Stomach (tissue), 8 donors: ENCODE measurements at regions not wholly inside any gene's neighbourhood (a gene's known extent, or its start where the extent isn't known, plus 50 kb on each side); places are given as distances from the start of the nearest gene placed in this dataset.
A peak's percentile ranks its signal among the peaks of the same experiment; 100 is the strongest.

ENCODE experiments used
- DNase-seq, 2 donors: peaks; one replicate each; pipeline versions ENCODE4 v3.0.0 to v3.0.0-alpha.2; 2013 to 2019
- H3K27ac ChIP-seq, 5 donors: fragments of 200-600 bp in 4 of 5; sonication (generic) in 4 of 5; one replicate each; pipeline ENCODE4 v1.5.1; 2013 to 2019; ENCODE audit warnings: mild to moderate bottlenecking in 1 of 5, moderate library complexity in 1 of 5
- H3K27me3 ChIP-seq, 3 donors: fragments of 200-600 bp; sonication (generic); one replicate each; pipeline ENCODE4 v1.5.1; 2017 to 2019; ENCODE audit warnings: mixed run types in 1 of 3
- H3K36me3 ChIP-seq, 4 donors: fragments of 200-600 bp; sonication (generic); 1 replicate in 3 of 4; 2 replicates in 1 of 4; pipeline ENCODE4 v1.5.1; 2016 to 2019
- H3K4me1 ChIP-seq, 4 donors: fragments of 200-600 bp; sonication (generic); one replicate each; pipeline ENCODE4 v1.5.1; 2016 to 2019
- H3K4me3 ChIP-seq, 4 donors: fragments of 200-600 bp; sonication (generic) in 3 of 4; one replicate each; pipeline ENCODE4 v1.5.1; 2016 to 2019; ENCODE audit warnings: mild to moderate bottlenecking in 1 of 4
- H3K9me3 ChIP-seq, 4 donors: fragments of 200-600 bp; sonication (generic); one replicate each; pipeline ENCODE4 v1.5.1; 2016 to 2019
- EP300 ChIP-seq: sonication (generic); formaldehyde crosslinking; IDR thresholded peaks from one replicate; pipeline ENCODE4 v1.6.1; 2017; ENCODE audit warnings: antibody characterized with exemption
- POLR2A ChIP-seq, 4 donors: fragments of 450-650 bp; IDR thresholded peaks; one replicate each; pipeline ENCODE4 v1.6.1; 2016; ENCODE audit warnings: antibody characterized with exemption in 4 of 4, control low read depth in 2 of 4, mild to moderate bottlenecking in 1 of 4, moderate library complexity in 1 of 4
- POLR2AphosphoS5 ChIP-seq, 3 donors: sonication (generic); formaldehyde crosslinking; IDR thresholded peaks; one replicate each; pipeline ENCODE4 v1.6.1; 2016; ENCODE audit warnings: antibody characterized with exemption in 3 of 3
- WGBS, 5 donors: extraction: QIAGEN DNeasy Blood & Tissue Kit in 3 of 5; methylation state at CpG; one replicate each; pipeline versions ENCODE4 v1.1.5 to v1.1.7; 2013 to 2018; 5-methylcytosine and 5-hydroxymethylcytosine counted together
- intact Hi-C: fragments of 100-400 bp; cut with DNase I; formaldehyde crosslinking; loops from one replicate; pipeline ENCODE4 v1.15.1; 2023; ENCODE audit warnings: low total_unique reads
- TF ChIP-seq, protein P1 (sequence below), 7 experiments: fragments of 450-650 bp in 4 of 7; fragments of 200-600 bp in 3 of 7; sonication (generic) in 3 of 7; IDR thresholded peaks; one replicate each; pipeline ENCODE4 v1.5.1; 2016 to 2019; ENCODE audit warnings: antibody characterized with exemption in 7 of 7, control low read depth in 2 of 7, mild to moderate bottlenecking in 1 of 7
- donor health status: healthy with polysubstance abuse.
- donor health status: Bipolar disorder and iron deficiency.
- donor health status: healthy.

DNA sequence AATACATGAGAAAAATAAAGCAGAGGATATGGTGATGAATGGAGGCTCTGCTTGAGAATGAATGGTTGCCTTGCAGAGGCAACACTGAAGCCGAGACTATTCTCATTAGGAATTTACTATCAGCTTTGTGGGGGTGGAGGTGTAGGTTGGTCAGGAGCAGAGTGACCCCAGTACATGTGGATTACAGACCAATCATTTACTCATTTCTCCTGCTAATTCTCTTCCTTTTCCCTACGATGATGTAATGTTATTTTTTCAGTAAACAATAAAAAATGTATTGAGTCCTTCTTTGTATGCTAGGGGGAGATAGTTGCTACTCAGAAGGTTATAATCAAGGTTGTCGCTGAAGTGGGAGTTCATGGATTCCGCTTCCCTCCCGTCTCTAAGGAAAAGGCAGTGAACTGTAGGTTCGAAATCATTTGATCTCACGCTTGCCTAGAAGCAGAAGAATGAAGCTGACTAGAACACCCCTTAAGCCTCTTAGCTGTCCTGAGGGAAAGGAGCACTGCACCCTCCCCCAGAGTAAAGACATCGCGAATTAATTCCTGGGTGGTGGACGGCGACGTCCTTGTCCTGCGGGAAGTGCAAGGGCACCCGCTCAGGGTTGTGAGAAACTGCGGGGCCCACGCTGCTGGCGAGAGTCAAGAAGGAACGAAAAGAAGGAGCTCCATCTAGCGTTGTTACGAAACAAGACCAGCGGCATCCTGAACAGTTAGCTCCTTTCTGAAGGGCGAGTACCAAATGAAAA, 213.2 kb upstream of the PFN2 start:
- Histone ChIP-seq H3K4me1 (peaks cover 6 to 28% (median 13%) of the 10 kb centered on the region in 4 donors), H3K9me3 (peaks cover 0 to 7% (median under 1%) of the 10 kb centered on the region in 4 donors), H3K36me3 (no peaks in the 10 kb centered on the region), H3K27ac (peak overlapping the region in 1 of 5 donors; percentile 5), H3K27me3 (peaks cover 0 to 3% (median 0%) of the 10 kb centered on the region in 3 donors), H3K4me3 (peak overlapping the region; percentile 29 to 42 (median 36))
- DNase-seq: peak; percentile 61 to 91
- WGBS, 5 donors: 2 to 5% (median 4%) methylated on average over 22 of the region's 22 CpGs
- TF ChIP-seq POLR2AphosphoS5 (IDR thresholded peaks at IDR 0.05) (peak in 2 of 3 donors; percentile 13 to 35), EP300 (no peak), POLR2A (IDR thresholded peaks at IDR 0.05) (no peak)
- TF ChIP-seq, protein P1, sequence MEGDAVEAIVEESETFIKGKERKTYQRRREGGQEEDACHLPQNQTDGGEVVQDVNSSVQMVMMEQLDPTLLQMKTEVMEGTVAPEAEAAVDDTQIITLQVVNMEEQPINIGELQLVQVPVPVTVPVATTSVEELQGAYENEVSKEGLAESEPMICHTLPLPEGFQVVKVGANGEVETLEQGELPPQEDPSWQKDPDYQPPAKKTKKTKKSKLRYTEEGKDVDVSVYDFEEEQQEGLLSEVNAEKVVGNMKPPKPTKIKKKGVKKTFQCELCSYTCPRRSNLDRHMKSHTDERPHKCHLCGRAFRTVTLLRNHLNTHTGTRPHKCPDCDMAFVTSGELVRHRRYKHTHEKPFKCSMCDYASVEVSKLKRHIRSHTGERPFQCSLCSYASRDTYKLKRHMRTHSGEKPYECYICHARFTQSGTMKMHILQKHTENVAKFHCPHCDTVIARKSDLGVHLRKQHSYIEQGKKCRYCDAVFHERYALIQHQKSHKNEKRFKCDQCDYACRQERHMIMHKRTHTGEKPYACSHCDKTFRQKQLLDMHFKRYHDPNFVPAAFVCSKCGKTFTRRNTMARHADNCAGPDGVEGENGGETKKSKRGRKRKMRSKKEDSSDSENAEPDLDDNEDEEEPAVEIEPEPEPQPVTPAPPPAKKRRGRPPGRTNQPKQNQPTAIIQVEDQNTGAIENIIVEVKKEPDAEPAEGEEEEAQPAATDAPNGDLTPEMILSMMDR (IDR thresholded peaks at IDR 0.05): peak in 4 of 7 experiments; percentile 31 to 53 (median 42)
- intact Hi-C loops: loop anchor here (10.0 kb wide), 1 partner anchor 219 kb away; no protein-coding TSS in a partner anchor

DNA sequence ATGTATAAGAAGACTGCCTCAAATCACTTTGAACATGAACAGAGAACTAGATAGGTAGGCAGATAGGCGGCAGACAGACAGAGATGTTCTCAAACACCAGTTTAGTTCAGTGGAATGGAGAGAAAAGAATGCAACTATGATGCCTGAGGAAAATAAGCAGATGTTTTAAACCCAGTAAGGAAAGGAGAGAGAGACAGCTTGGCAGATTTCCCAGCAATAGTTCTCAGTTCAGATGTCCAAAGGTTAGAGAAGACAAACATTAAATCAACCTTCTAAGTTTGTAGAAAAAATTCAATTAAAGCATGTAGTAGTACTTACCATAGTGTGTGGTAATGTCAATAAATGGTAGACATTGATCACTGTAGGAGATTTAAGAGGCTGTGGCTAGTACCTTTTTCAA, 209.6 kb upstream of the PFN2 start:
- Histone ChIP-seq H3K4me1 (peaks cover 6 to 28% (median 13%) of the 10 kb centered on the region in 4 donors), H3K27ac (no peak overlapping the region), H3K9me3 (no peaks in the 10 kb centered on the region), H3K4me3 (no peak overlapping the region), H3K36me3 (no peaks in the 10 kb centered on the region), H3K27me3 (peaks cover 0 to 3% (median 0%) of the 10 kb centered on the region in 3 donors)
- WGBS, 5 donors: 66 to 84% (median 76%) methylated on average over 1 of the region's 1 CpG
- intact Hi-C loops: loop anchor here (10.0 kb wide), 1 partner anchor 216 kb away; no protein-coding TSS in a partner anchor
- TF ChIP-seq EP300 (no peak), POLR2AphosphoS5 (IDR thresholded peaks at IDR 0.05) (no peak), POLR2A (IDR thresholded peaks at IDR 0.05) (no peak)
- TF ChIP-seq, protein P1 (IDR thresholded peaks at IDR 0.05): no peak
- DNase-seq: peak in 1 of 2 donors; percentile 58

DNA sequence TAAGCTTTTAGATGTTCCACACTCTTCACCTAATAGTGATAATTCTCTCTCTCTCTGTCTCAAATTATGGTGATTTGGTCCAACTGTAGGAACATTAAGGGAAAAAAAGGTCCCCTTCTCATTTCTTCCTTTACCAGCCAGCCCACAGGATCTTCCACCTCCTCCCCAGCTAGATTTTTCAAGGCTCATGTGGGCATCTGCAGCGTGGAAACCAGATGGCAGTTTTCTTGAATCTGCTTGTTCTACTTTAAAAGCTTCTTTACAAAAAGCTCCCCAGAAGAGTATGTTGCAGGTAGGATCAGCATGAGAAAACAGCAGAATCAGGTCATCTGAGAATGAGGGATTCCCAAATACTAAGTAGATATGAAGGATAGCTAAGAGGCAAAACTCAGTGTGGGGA, 208.6 kb upstream of the PFN2 start:
- WGBS, 5 donors: 80 to 91% (median 82%) methylated on average over 1 of the region's 1 CpG
- no peak overlapping the region for H3K4me3 ChIP-seq
- no peak for TF ChIP-seq POLR2AphosphoS5 (IDR thresholded peaks at IDR 0.05)
- TF ChIP-seq, protein P1 (IDR thresholded peaks at IDR 0.05): no peak
- TF ChIP-seq POLR2A (IDR thresholded peaks at IDR 0.05): no peak
- no peak for TF ChIP-seq EP300
- no peaks in the 10 kb centered on the region for H3K36me3 ChIP-seq
- H3K9me3 ChIP-seq: no peaks in the 10 kb centered on the region
- H3K27ac ChIP-seq: no peak overlapping the region
- no peak for DNase-seq
- intact Hi-C loops: no loop called here
- peaks cover 0 to 3% (median 0%) of the 10 kb centered on the region in 3 donors for H3K27me3 ChIP-seq
- peaks cover 5 to 23% (median 10%) of the 10 kb centered on the region in 4 donors for H3K4me1 ChIP-seq

DNA sequence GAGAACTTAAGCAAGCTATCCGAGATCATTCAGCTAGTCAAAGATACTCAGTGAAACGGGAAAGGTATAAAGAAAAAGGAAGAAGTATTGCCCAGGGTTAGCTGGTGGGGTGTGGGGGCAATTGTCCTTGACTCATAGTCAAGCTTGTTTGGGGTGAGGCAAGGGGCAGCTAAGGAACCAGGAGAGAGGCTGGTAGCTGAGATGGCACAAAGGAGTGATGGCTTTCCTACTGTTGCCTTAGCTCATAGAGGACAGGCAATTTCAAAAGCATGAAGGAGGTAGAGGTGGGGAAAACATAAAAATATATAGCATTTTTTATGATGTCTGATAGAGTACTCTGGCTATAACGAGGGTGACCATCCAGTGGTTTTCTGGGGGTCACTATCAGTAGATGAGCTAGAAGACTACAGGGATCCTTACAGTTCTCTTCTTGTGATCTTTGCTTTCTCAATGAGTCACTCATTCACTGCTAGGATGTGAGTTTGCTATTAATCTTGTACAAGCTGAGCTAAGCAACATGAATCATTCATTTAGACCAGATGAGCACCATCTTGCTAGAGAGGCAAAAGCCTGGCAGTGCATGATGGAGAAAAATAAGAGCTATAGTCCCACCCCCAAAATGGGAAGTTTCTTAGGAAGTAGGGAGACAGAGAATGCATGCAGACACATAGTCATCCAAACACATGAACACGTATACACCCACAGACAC, 207.1 kb upstream of the PFN2 start:
- intact Hi-C loops: no loop called here
- H3K27ac ChIP-seq: no peak overlapping the region
- TF ChIP-seq POLR2AphosphoS5 (IDR thresholded peaks at IDR 0.05) (no peak), EP300 (no peak), POLR2A (IDR thresholded peaks at IDR 0.05) (no peak)
- TF ChIP-seq, protein P1 (IDR thresholded peaks at IDR 0.05): no peak
- no peak overlapping the region for H3K4me3 ChIP-seq
- DNase-seq: no peak
- H3K4me1 ChIP-seq: peaks cover 0 to 12% (median 6%) of the 10 kb centered on the region in 4 donors
- H3K9me3 ChIP-seq: no peaks in the 10 kb centered on the region
- WGBS, 5 donors: 82 to 92% (median 91%) methylated on average over 4 of the region's 4 CpGs
- no peaks in the 10 kb centered on the region for H3K36me3 ChIP-seq
- no peaks in the 10 kb centered on the region for H3K27me3 ChIP-seq
